HUES6 (cell line): ENCODE measurements at regions not wholly inside any gene's neighbourhood (a gene's known extent, or its start where the extent isn't known, plus 50 kb on each side); places are given as distances from the start of the nearest gene placed in this dataset.
"Not testable (repeated sequence)": the region's sequence is repeated elsewhere in the genome, so short reads cannot be mapped to it uniquely, and the experiment has no call there.

Experiments used
- H3K27ac ChIP-seq: 2 replicates; pipeline ENCODE4 v1.7.0; 2013; ENCODE audit warnings: low read depth, mild to moderate bottlenecking, low read length, inconsistent platforms
- H3K27me3 ChIP-seq: 2 replicates; pipeline ENCODE4 v1.6.1; 2013; ENCODE audit warnings: low read length; ENCODE audit not compliant: control insufficient read depth, insufficient read depth
- H3K36me3 ChIP-seq: 2 replicates; pipeline ENCODE4 v1.6.1; 2013; ENCODE audit warnings: low read length; ENCODE audit not compliant: control insufficient read depth, insufficient read depth
- H3K4me1 ChIP-seq: 2 replicates; pipeline ENCODE4 v1.6.1; 2013; ENCODE audit warnings: low read length; ENCODE audit not compliant: control insufficient read depth, insufficient read depth
- H3K4me3 ChIP-seq: 2 replicates; pipeline ENCODE4 v1.5.1; 2013; ENCODE audit warnings: low read depth, low read length
- H3K9ac ChIP-seq: one replicate; pipeline ENCODE4 v1.6.1; 2013; ENCODE audit warnings: mild to moderate bottlenecking, low read length
- H3K9me3 ChIP-seq: 2 replicates; pipeline ENCODE4 v1.6.1; 2013; ENCODE audit warnings: low read depth, low read length; ENCODE audit not compliant: control insufficient read depth, insufficient read depth

DNA sequence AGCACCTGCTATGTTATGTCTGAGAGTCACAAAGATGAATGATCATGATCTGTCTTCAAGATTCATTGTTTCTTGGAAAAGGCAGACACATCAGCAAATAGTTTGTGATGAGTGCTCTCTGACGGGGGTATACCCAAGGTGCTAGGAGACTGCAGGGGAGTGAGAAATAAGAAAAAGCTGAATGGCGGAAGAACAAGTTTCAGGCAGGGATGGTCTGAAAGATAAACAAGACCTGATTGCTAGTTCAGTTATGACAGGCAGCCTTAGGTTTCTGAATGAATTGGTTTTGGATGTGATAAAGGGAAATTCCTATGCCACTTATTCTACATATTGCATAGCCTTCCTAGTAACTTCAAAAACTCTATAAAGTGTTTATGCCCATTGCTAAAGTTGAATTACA is 327.0 kb upstream of the DKK2 start:
- H3K36me3 ChIP-seq = no peaks in the 10 kb centered on the region
- no peaks in the 10 kb centered on the region for H3K27me3 ChIP-seq
- H3K9me3 ChIP-seq = no peaks in the 10 kb centered on the region
- no peak overlapping the region for H3K4me3 ChIP-seq
- peaks cover 12% of the 10 kb centered on the region; the same call in 1 of the 2 replicates for H3K4me1 ChIP-seq
- no peak overlapping the region for H3K9ac ChIP-seq
- H3K27ac ChIP-seq = no peak overlapping the region

DNA sequence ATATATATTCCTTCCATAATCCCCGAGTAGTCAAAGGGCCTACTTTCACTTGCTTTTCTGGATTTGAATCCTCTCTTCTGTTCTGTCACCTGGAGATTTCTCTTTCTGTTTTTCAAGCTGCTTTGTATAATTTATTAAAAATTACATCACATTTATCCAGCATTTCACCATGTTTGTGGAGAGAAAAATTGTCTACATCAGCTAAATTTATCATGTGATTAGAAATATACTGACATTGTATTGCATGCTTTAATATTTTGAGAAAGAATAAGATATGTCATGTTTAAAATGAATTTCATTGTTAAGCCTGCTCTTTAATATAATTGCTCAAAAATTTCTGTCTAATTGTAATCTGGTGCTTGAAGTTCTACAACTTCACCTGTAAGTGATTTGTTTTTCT is 323.1 kb upstream of the DKK2 start:
- Histone ChIP-seq H3K27ac (no peak overlapping the region), H3K9me3 (no peaks in the 10 kb centered on the region), H3K27me3 (no peaks in the 10 kb centered on the region), H3K36me3 (no peaks in the 10 kb centered on the region), H3K4me3 (no peak overlapping the region), H3K9ac (no peak overlapping the region), H3K4me1 (no peaks in the 10 kb centered on the region)

DNA sequence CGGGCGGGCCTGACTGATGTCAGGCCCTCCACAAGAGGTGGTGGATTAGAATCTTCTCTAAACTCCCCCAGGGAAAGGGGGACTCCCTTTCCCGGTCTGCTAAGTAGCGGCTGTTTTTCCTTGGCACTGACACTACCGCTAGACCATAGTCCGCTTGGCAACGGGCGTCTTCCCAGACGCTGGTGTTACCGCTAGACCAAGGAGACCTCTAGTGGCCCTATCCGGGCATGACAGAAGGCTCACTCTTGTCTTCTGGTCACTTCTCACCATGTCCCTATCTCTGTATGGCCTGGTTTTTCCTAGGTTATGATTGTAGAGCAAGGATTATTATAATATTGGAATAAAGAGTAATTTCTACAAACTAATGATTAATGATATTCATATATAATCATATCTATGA is 318.2 kb upstream of the DKK2 start:
- H3K27ac ChIP-seq, H3K4me3 ChIP-seq, H3K9me3 ChIP-seq, H3K9ac ChIP-seq, H3K4me1 ChIP-seq, H3K36me3 ChIP-seq, H3K27me3 ChIP-seq: not testable (repeated sequence)

DNA sequence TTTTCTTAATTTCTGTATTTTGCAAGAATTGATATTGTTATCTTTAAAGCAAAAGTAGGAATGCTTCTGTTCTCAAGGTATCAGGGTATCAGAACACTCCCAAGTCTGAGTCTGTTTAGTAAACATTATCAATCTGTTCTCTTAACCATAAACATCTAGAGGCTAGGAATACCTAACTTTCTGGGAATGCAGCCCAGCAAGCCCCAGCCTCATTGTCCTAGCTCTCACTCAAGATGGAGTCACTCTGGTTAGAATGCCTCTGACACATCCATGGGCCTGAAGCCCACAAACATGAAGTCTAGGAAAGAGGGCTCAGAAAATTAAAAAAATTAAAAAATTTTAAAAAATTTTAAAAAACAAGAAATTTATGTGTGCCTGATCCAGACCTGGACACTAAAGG is 315.1 kb upstream of the DKK2 start:
- Histone ChIP-seq H3K36me3 (no peaks in the 10 kb centered on the region), H3K4me1 (peaks cover 18% of the 10 kb centered on the region), H3K9me3 (peaks cover 3% of the 10 kb centered on the region; the same call in 1 of the 2 replicates), H3K9ac (no peak overlapping the region), H3K27me3 (no peaks in the 10 kb centered on the region), H3K27ac (no peak overlapping the region), H3K4me3 (no peak overlapping the region)

DNA sequence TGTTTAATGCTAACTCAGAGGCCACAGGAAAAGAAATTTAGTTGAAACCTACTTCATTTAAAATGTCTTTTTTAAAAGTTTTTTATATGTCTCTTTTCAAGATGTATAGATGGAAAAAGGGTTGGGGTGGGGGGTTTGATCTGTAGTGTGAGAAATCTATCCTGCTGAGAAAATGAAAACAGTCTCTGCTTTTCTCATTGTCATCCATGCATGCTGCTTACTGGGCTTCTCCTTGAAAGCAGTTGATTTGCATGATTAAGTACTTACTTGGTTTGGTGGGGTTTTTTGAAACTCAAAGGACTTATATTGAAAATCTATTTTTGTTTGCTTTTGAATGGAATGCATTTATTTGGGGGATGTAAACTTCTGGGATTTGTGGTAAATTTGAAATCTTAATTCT is 313.6 kb upstream of the DKK2 start:
- Histone ChIP-seq H3K36me3 (no peaks in the 10 kb centered on the region), H3K4me3 (no peak overlapping the region), H3K9ac (peak overlapping the region; percentile 34), H3K27me3 (no peaks in the 10 kb centered on the region), H3K4me1 (peaks cover 18% of the 10 kb centered on the region), H3K9me3 (peaks cover 3% of the 10 kb centered on the region; the same call in 1 of the 2 replicates), H3K27ac (peak overlapping the region; percentile 67; the same call in 1 of the 2 replicates)

DNA sequence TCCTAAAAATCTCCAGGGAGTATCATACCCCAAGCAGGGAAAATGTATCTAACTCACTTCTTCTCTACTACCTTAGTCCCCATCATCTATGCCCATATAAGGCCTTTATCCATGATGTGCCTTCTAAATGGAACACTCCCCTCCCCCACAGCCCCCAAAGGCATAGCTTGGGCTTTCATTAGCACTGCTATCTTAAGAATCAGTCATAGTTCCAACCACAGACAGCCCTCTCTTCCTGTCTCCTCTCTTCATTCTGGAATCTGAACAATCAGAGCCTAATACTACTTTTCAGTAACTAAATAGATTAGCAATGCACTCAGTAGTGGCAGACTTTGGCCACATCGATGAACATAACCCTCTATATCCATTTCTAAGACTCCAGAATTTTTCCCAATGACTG is 313.2 kb upstream of the DKK2 start:
- peak overlapping the region; percentile 67; the same call in 1 of the 2 replicates for H3K27ac ChIP-seq
- peak overlapping the region; percentile 34 for H3K9ac ChIP-seq
- peaks cover 3% of the 10 kb centered on the region; the same call in 1 of the 2 replicates for H3K9me3 ChIP-seq
- H3K36me3 ChIP-seq = no peaks in the 10 kb centered on the region
- no peak overlapping the region for H3K4me3 ChIP-seq
- peaks cover 18% of the 10 kb centered on the region for H3K4me1 ChIP-seq
- no peaks in the 10 kb centered on the region for H3K27me3 ChIP-seq

DNA sequence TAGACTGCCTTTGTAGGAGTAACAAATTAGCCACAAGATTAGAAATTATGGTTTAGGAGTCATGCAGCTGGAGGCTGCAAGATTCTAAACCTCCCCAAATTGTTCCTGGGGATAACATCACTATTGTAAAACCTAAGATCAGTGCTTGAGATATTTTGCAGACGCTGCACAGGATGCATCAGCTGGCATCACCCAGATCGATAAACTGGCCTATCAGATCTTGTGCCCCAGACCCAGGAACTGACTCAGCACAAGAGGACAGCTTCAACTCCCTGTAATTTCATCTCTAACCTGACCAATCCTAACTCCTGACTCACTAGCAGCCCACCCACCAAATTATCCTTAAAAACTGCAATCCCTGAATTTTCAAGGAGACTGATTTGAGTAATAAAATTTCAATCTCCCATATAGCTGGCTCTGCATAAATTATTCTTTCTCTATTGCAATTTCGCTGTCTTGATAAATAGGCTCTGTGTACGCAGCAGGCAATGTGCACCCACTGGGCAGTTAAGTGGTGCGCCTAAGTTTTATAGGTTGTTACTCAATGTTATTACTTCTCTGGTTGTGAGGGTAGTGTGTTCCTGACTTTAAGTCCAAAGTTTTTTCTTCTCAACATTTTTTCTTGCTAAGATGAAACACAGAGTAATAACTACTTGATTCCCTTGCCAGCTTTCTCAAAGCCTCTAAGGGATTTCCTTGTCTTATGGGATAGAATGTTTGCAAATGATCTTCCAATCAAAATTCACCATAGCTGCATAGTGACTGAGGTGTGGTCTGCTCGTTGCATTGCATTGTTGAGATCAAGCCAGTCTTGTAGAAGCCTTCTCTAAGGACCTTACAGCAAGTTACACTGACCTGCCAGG is 312.3 kb upstream of the DKK2 start:
- Histone ChIP-seq H3K9me3 (no peaks in the 10 kb centered on the region), H3K27ac (peak overlapping the region; percentile 67; the same call in 1 of the 2 replicates), H3K4me1 (peaks cover 18% of the 10 kb centered on the region), H3K9ac (no peak overlapping the region), H3K4me3 (no peak overlapping the region), H3K36me3 (no peaks in the 10 kb centered on the region), H3K27me3 (no peaks in the 10 kb centered on the region)

DNA sequence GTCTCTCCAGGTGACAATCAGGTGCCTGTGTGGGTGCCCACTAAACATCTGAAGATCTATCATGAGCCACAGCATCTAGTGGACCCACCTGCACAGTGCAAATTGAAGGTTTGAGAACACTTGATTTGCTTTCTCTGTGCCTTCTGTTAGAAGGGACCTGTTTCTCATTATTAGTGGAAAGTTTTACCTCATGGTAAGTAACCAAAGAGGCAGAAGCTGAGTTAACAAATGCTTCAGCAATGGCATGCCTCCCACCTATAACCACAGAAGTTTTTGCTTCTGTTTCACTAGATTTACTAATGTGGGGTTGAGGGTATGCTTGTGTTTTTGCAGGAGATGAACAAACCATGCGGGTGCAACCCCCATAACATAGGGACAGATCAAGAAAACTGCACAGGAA is 297.4 kb upstream of the DKK2 start:
- Histone ChIP-seq H3K9me3 (peaks cover 16% of the 10 kb centered on the region), H3K27me3 (no peaks in the 10 kb centered on the region), H3K4me3 (no peak overlapping the region), H3K4me1 (no peaks in the 10 kb centered on the region), H3K27ac (no peak overlapping the region), H3K9ac (no peak overlapping the region), H3K36me3 (no peaks in the 10 kb centered on the region)

DNA sequence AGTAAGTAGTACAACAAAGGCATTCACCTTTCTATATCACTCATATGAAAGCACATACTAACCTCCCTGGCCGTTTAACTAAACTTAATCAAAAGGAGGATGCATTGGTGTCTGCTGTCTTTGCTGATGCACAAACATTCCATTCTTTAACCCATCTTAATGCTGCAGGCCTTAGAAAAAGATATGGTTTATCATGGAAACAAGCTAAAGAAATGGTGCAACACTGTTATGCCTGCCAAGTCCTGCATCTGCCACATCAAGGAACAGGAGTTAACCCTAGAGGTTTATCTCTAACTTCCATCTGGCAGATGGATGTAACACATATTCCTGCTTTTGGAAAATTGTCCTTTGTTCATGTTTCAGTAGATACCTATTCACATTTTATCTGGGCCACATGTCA is 296.5 kb upstream of the DKK2 start:
- peaks cover 25% of the 10 kb centered on the region for H3K9me3 ChIP-seq
- not testable (repeated sequence) for H3K36me3 ChIP-seq, H3K9ac ChIP-seq, H3K27me3 ChIP-seq, H3K4me1 ChIP-seq, H3K27ac ChIP-seq, H3K4me3 ChIP-seq

DNA sequence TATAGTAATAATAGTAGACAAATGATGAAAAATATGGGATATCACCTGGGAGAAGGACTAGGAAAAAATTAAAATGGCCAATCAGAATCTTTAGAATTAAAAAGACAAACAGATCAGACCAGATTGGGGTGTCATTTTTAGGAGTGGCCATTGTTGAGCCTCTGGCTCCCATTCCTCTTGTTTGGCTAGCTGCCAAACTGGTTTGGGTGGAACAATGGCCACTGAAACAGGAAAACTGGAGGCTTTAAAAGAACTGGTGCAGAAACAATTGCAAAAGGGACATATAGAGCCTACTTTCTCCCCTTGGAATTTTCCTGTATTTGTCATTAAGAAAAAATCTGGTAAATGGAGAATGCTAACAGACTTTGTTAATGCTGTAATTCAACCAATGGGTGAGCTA is 294.8 kb upstream of the DKK2 start:
- no peaks in the 10 kb centered on the region for H3K36me3 ChIP-seq
- H3K9ac ChIP-seq = no peak overlapping the region
- H3K27ac ChIP-seq = no peak overlapping the region
- H3K27me3 ChIP-seq = no peaks in the 10 kb centered on the region
- no peaks in the 10 kb centered on the region for H3K4me1 ChIP-seq
- H3K4me3 ChIP-seq = no peak overlapping the region
- H3K9me3 ChIP-seq = peaks cover 25% of the 10 kb centered on the region

DNA sequence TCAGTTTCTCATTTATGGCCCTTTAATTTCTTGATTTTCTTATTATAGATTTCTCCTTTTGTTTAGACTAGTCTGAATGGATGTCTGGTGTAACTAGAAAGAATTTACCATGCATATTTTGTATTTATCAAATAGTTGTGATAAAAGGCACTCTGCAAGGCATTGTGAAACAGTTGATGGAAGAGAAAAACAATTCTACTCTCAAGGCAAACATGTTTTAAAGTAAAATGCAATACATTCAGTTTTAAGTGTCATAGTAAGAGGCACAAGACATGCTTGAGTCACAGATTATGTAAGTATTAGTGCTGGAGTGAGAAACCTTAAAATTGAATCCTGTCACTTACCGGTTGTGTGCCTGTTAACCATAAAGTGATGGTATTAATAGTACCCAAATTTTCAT is 283.3 kb upstream of the DKK2 start:
- Histone ChIP-seq H3K36me3 (no peaks in the 10 kb centered on the region), H3K27ac (no peak overlapping the region), H3K9me3 (no peaks in the 10 kb centered on the region), H3K27me3 (no peaks in the 10 kb centered on the region), H3K4me3 (no peak overlapping the region), H3K4me1 (no peaks in the 10 kb centered on the region), H3K9ac (no peak overlapping the region)
